PC-3 (cell line): ENCODE measurements at regions not wholly inside any gene's neighbourhood (a gene's known extent, or its start where the extent isn't known, plus 50 kb on each side); places are given as distances from the start of the nearest gene placed in this dataset.

Source experiments
- EZH2 ChIP-seq: fragments of 300-600 bp; sonication (generic); IDR thresholded peaks from one replicate; pipeline ENCODE4 v1.6.1; 2017; ENCODE audit warnings: antibody characterized with exemption, mild to moderate bottlenecking, low read length; ENCODE audit not compliant: unreplicated experiment
- TF ChIP-seq, protein P1 (sequence below): fragments of 300-600 bp; sonication (generic); conservative IDR thresholded peaks from 2 replicates; pipeline ENCODE4 v1.5.1; 2017; ENCODE audit warnings: antibody characterized with exemption, low read depth, mild to moderate bottlenecking, low read length

DNA sequence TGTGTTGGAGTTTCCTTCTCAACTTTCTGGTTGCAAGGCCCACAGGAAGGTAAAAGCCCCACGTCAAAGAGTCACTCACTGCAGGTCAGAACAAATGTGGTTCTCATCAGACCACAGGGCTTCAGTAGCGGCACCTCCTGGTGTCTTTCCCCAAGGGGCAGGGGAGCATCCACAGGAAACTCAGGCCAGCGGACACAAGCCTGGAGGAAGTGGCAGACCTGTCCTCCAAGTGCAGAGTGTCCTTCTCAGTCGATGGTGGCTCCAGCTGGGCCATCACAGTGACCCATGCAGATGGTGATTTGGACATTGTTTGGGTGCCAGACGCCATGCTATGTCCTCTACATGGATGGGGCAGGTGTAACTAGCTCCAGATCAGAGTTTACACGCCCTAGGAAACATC is 84.9 kb downstream of the ACKR3 start:
- TF ChIP-seq, protein P1, sequence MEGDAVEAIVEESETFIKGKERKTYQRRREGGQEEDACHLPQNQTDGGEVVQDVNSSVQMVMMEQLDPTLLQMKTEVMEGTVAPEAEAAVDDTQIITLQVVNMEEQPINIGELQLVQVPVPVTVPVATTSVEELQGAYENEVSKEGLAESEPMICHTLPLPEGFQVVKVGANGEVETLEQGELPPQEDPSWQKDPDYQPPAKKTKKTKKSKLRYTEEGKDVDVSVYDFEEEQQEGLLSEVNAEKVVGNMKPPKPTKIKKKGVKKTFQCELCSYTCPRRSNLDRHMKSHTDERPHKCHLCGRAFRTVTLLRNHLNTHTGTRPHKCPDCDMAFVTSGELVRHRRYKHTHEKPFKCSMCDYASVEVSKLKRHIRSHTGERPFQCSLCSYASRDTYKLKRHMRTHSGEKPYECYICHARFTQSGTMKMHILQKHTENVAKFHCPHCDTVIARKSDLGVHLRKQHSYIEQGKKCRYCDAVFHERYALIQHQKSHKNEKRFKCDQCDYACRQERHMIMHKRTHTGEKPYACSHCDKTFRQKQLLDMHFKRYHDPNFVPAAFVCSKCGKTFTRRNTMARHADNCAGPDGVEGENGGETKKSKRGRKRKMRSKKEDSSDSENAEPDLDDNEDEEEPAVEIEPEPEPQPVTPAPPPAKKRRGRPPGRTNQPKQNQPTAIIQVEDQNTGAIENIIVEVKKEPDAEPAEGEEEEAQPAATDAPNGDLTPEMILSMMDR: no peak
- TF ChIP-seq EZH2: no peak
